ENCODE measurements at regions not wholly inside any gene's neighbourhood (a gene's known extent, or its start where the extent isn't known, plus 50 kb on each side); places are given as distances from the start of the nearest gene placed in this dataset.

GRCh38 chr18:2274613-2275012 is 296.7 kb downstream of the METTL4 start:
- H3K27me3 Mint-ChIP-seq (ENCODE audit: insufficient read depth, unreplicated experiment): no peaks in the 10 kb centered on the region
- H3K4me1 Mint-ChIP-seq (ENCODE audit: low read depth, unreplicated experiment): no peaks in the 10 kb centered on the region
- no peak overlapping the region for H3K4me3 Mint-ChIP-seq (ENCODE audit: unreplicated experiment)
- no peak overlapping the region for H3K4me3 ChIP-seq (ENCODE audit: low read depth, low read length)
- ChIA-PET POLR2A (no interaction called here), CTCF (no interaction called here)
- BruUV-seq (replicated peaks): no TSS peak
- H3K27ac Mint-ChIP-seq (ENCODE audit: unreplicated experiment): no peak overlapping the region
- H3K36me3 ChIP-seq (ENCODE audit: control insufficient read depth, insufficient read depth, low read length): no peaks in the 10 kb centered on the region
- H3K9me3 Mint-ChIP-seq (ENCODE audit: unreplicated experiment): no peaks in the 10 kb centered on the region
- H3K27me3 ChIP-seq (replicated peaks; ENCODE audit: control insufficient read depth, insufficient read depth, low read length): no peaks in the 10 kb centered on the region
- no peaks in the 10 kb centered on the region for H3K9me3 ChIP-seq
- intact Hi-C loops (cut with micrococcal nuclease; ENCODE audit: unreplicated experiment): no loop called here
- no peak for DNase-seq
- no peak for TF ChIP-seq CTCF (IDR thresholded peaks at IDR 0.05; ENCODE audit: insufficient read depth in 1 of 2, low read depth in 1 of 2, low read length in 1 of 2, severe bottlenecking in 1 of 2, unreplicated experiment in 1 of 2)
- no peaks in the 10 kb centered on the region for H3K4me1 ChIP-seq
- no peaks in the 10 kb centered on the region for H3K36me3 Mint-ChIP-seq (ENCODE audit: insufficient read depth, unreplicated experiment)

- BruUV-seq (replicated peaks): no TSS peak
- Mint-ChIP-seq H3K4me1 (ENCODE audit: low read depth, unreplicated experiment) (no peaks in the 10 kb centered on the region), H3K27me3 (ENCODE audit: insufficient read depth, unreplicated experiment) (no peaks in the 10 kb centered on the region), H3K9me3 (ENCODE audit: unreplicated experiment) (no peaks in the 10 kb centered on the region), H3K27ac (ENCODE audit: unreplicated experiment) (no peak overlapping the region), H3K36me3 (ENCODE audit: insufficient read depth, unreplicated experiment) (no peaks in the 10 kb centered on the region), H3K4me3 (ENCODE audit: unreplicated experiment) (no peak overlapping the region)
- Histone ChIP-seq H3K4me3 (ENCODE audit: low read depth, low read length) (no peak overlapping the region), H3K4me1 (no peaks in the 10 kb centered on the region), H3K36me3 (ENCODE audit: control insufficient read depth, insufficient read depth, low read length) (no peaks in the 10 kb centered on the region), H3K9me3 (no peaks in the 10 kb centered on the region), H3K27me3 (replicated peaks; ENCODE audit: control insufficient read depth, insufficient read depth, low read length) (no peaks in the 10 kb centered on the region)
- no peak for TF ChIP-seq CTCF (IDR thresholded peaks at IDR 0.05; ENCODE audit: insufficient read depth in 1 of 2, low read depth in 1 of 2, low read length in 1 of 2, severe bottlenecking in 1 of 2, unreplicated experiment in 1 of 2)
- DNase-seq: no peak
- intact Hi-C loops (cut with micrococcal nuclease; ENCODE audit: unreplicated experiment): no loop called here
- ChIA-PET CTCF (no interaction called here), POLR2A (no interaction called here)
Measured at GRCh38 chr18:2281086-2281485, 290.2 kb downstream of the METTL4 start.

GRCh38 chr18:2281523-2282199 is 289.6 kb downstream of the METTL4 start:
- Mint-ChIP-seq H3K9me3 (ENCODE audit: unreplicated experiment) (no peaks in the 10 kb centered on the region), H3K4me1 (ENCODE audit: low read depth, unreplicated experiment) (no peaks in the 10 kb centered on the region), H3K4me3 (ENCODE audit: unreplicated experiment) (no peak overlapping the region), H3K27me3 (ENCODE audit: insufficient read depth, unreplicated experiment) (no peaks in the 10 kb centered on the region), H3K36me3 (ENCODE audit: insufficient read depth, unreplicated experiment) (no peaks in the 10 kb centered on the region), H3K27ac (ENCODE audit: unreplicated experiment) (no peak overlapping the region)
- ChIA-PET CTCF (no interaction called here), POLR2A (interaction anchor here (0.5 kb wide), 1 partner anchor 42 kb away, joined by 3 read pairs; no protein-coding TSS in a partner anchor)
- no peaks in the 10 kb centered on the region for H3K36me3 ChIP-seq (ENCODE audit: control insufficient read depth, insufficient read depth, low read length)
- BruUV-seq (replicated peaks): no TSS peak
- H3K27me3 ChIP-seq (replicated peaks; ENCODE audit: control insufficient read depth, insufficient read depth, low read length): no peaks in the 10 kb centered on the region
- H3K4me1 ChIP-seq: no peaks in the 10 kb centered on the region
- no peaks in the 10 kb centered on the region for H3K9me3 ChIP-seq
- TF ChIP-seq CTCF (IDR thresholded peaks at IDR 0.05; ENCODE audit: insufficient read depth in 1 of 2, low read depth in 1 of 2, low read length in 1 of 2, severe bottlenecking in 1 of 2, unreplicated experiment in 1 of 2): no peak
- intact Hi-C loops (cut with micrococcal nuclease; ENCODE audit: unreplicated experiment): no loop called here
- H3K4me3 ChIP-seq (ENCODE audit: low read depth, low read length): no peak overlapping the region
- DNase-seq: no peak

All from Caco-2 (cell line).